CD14-positive monocyte (primary cell): ENCODE measurements at regions not wholly inside any gene's neighbourhood (a gene's known extent, or its start where the extent isn't known, plus 50 kb on each side); places are given as distances from the start of the nearest gene placed in this dataset.

Source experiments
- DNase-seq, 3 donors: peaks; one replicate each; pipeline ENCODE4 v3.0.0-alpha.2; 2011 to 2022
- H2AFZ ChIP-seq: 2 replicates; pipeline ENCODE4 v1.6.0; 2012; ENCODE audit warnings: mild to moderate bottlenecking, low read depth, low read length, inconsistent platforms; ENCODE audit not compliant: insufficient read depth, poor library complexity, severe bottlenecking
- H3K27ac ChIP-seq, 2 donors: 1 replicate in 1 of 2; 2 replicates in 1 of 2; pipeline ENCODE4 v1.5.1; 2012 to 2013; ENCODE audit warnings: low read length in 2 of 2, control low read depth in 1 of 2, inconsistent platforms in 1 of 2, low read depth in 1 of 2, mild to moderate bottlenecking in 1 of 2
- H3K27me3 ChIP-seq, 2 donors: one replicate each; pipeline versions ENCODE4 v1.6.0 to v1.6.1; 2011 to 2013; ENCODE audit warnings: low read length in 2 of 2; ENCODE audit not compliant: control insufficient read depth in 2 of 2, insufficient read depth in 2 of 2
- H3K36me3 ChIP-seq, 2 donors: replicated peaks in 1 of 2; 1 replicate in 1 of 2; 2 replicates in 1 of 2; pipeline versions ENCODE4 v1.5.1 to v1.6.1; 2012 to 2013; ENCODE audit warnings: low read length in 2 of 2, control low read depth in 1 of 2, inconsistent platforms in 1 of 2, mild to moderate bottlenecking in 1 of 2; ENCODE audit not compliant: insufficient read depth in 2 of 2, control insufficient read depth in 1 of 2
- H3K4me1 ChIP-seq, 2 donors: 1 replicate in 1 of 2; 2 replicates in 1 of 2; pipeline versions ENCODE4 v1.5.1 to v1.6.1; 2012 to 2013; ENCODE audit warnings: low read length in 2 of 2, control low read depth in 1 of 2, inconsistent platforms in 1 of 2, mild to moderate bottlenecking in 1 of 2, moderate library complexity in 1 of 2; ENCODE audit not compliant: insufficient read depth in 2 of 2, control insufficient read depth in 1 of 2
- H3K4me2 ChIP-seq: replicated peaks from 2 replicates; pipeline ENCODE3; 2012; ENCODE audit warnings: low read length, moderate library complexity, mild to moderate bottlenecking; ENCODE audit not compliant: poor library complexity, severe bottlenecking; ENCODE audit errors: extremely low read depth
- H3K4me3 ChIP-seq, 3 experiments: fragments of 200-600 bp in 1 of 3; sonication (generic) in 1 of 3; replicated peaks in 1 of 3; 1 replicate in 2 of 3; 2 replicates in 1 of 3; pipeline ENCODE4 v1.5.1; 2011 to 2013; ENCODE audit warnings: low read length in 3 of 3, mild to moderate bottlenecking in 3 of 3, control low read depth in 2 of 3, low read depth in 2 of 3, inconsistent platforms in 1 of 3, moderate library complexity in 1 of 3
- H3K79me2 ChIP-seq: 2 replicates; pipeline ENCODE4 v1.6.0; 2012; ENCODE audit warnings: mild to moderate bottlenecking, control low read depth, inconsistent platforms, low read length, moderate library complexity; ENCODE audit not compliant: insufficient read depth
- H3K9ac ChIP-seq: 2 replicates; pipeline ENCODE4 v1.6.0; 2017; ENCODE audit warnings: low read length, mild to moderate bottlenecking; ENCODE audit not compliant: insufficient read depth, poor library complexity, severe bottlenecking
- H3K9me3 ChIP-seq, 2 donors: replicated peaks in 1 of 2; 1 replicate in 1 of 2; 2 replicates in 1 of 2; pipeline versions ENCODE4 v1.5.1 to v1.6.1; 2012 to 2013; ENCODE audit warnings: low read length in 2 of 2, control low read depth in 1 of 2; ENCODE audit not compliant: control insufficient read depth in 1 of 2, insufficient read depth in 1 of 2
- H4K20me1 ChIP-seq: 2 replicates; pipeline ENCODE4 v1.6.0; 2012; ENCODE audit warnings: mild to moderate bottlenecking, low read length, control low read depth, moderate library complexity; ENCODE audit not compliant: insufficient read depth
- H3K27ac Mint-ChIP-seq, 7 donors: one replicate each; pipeline ENCODE4 v1.8.0; 2020; ENCODE audit warnings: mild to moderate bottlenecking in 7 of 7, mixed read lengths in 7 of 7, moderate library complexity in 6 of 7, inconsistent platforms in 2 of 7
- H3K27me3 Mint-ChIP-seq, 3 donors: one replicate each; pipeline ENCODE4 v1.8.0; 2021 to 2022; ENCODE audit warnings: low read depth in 3 of 3, mild to moderate bottlenecking in 3 of 3, mixed read lengths in 3 of 3, moderate library complexity in 3 of 3, inconsistent platforms in 1 of 3
- H3K36me3 Mint-ChIP-seq, 2 donors: one replicate each; pipeline ENCODE4 v1.8.0; 2020; ENCODE audit warnings: mixed read lengths in 2 of 2, inconsistent platforms in 1 of 2, mild to moderate bottlenecking in 1 of 2
- H3K4me1 Mint-ChIP-seq: one replicate; pipeline ENCODE4 v1.8.0; 2020; ENCODE audit warnings: mild to moderate bottlenecking, mixed read lengths
- H3K4me3 Mint-ChIP-seq, 2 donors: one replicate each; pipeline ENCODE4 v1.8.0; 2020; ENCODE audit warnings: mild to moderate bottlenecking in 2 of 2, mixed read lengths in 2 of 2, moderate library complexity in 1 of 2
- H3K9me3 Mint-ChIP-seq, 7 donors: one replicate each; pipeline ENCODE4 v1.8.0; 2020 to 2022; ENCODE audit warnings: mixed read lengths in 7 of 7, mild to moderate bottlenecking in 6 of 7, moderate library complexity in 6 of 7, inconsistent platforms in 2 of 7
- WGBS: methylation state at CpG from one replicate; pipeline ENCODE4 v1.1.5; 2013; ENCODE audit warnings: missing lambda C conversion rate; ENCODE audit not compliant: insufficient coverage; 5-methylcytosine and 5-hydroxymethylcytosine counted together
- intact Hi-C, 2 donors: fragments of 100-400 bp; cut with micrococcal nuclease; formaldehyde crosslinking; loops; one replicate each; pipeline versions ENCODE4 v1.15.0 to v1.15.1; 2023
- TF ChIP-seq, protein P1 (sequence below): fragments of 200-600 bp; IDR thresholded peaks from one replicate; pipeline ENCODE4 v1.8.0; 2022; ENCODE audit warnings: antibody characterized with exemption, mild to moderate bottlenecking

DNA sequence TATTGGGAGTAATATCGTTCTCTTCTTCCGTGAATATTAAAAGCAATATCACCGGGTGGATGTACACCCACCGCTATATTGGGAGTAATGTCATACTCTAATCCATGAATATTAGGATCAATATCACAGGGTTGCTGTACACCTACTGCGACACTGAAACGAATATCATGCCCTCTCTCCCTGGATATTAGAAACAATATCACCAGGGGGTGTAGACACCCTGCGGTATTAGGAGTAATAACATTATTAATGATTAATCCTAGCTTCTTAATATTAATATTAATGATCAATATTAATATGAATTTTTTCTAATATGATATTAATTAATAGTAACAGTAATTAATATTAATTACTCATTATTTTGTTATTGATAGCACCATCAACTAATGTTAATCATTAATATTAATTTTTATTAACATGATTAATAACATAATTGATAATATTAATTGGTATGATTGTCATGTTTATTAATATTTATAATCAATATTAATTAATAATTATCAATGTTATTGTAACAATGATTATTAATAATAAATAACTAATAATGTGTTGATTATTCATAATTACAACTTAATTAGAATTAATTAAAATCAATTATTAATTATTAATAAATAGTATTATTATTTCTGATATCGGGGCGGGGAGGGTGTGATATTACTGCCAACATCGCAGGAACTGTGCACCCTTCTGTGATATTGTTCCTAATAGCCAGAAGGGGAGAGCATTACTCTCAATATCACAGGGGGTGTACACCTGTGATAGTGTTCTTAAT lies 121.3 kb upstream of the C1GALT1 start:
- no peak for DNase-seq
- Histone ChIP-seq H3K9ac (no peak overlapping the region), H4K20me1 (no peaks in the 10 kb centered on the region), H2AFZ (no peak overlapping the region), H3K9me3 (peaks cover 7 to 18% of the 10 kb centered on the region in 2 donors), H3K4me3 (no peak overlapping the region), H3K36me3 (no peaks in the 10 kb centered on the region), H3K4me2 (no peak overlapping the region), H3K4me1 (no peaks in the 10 kb centered on the region), H3K27me3 (no peaks in the 10 kb centered on the region), H3K79me2 (no peaks in the 10 kb centered on the region), H3K27ac (no peak overlapping the region)
- H3K36me3 Mint-ChIP-seq: no peaks in the 10 kb centered on the region
- H3K27me3 Mint-ChIP-seq: peaks cover 0 to 3% (median 1%) of the 10 kb centered on the region in 3 donors
- H3K27ac Mint-ChIP-seq: no peak overlapping the region
- no peak overlapping the region for H3K4me3 Mint-ChIP-seq
- peaks cover 2 to 23% (median 11%) of the 10 kb centered on the region in 7 donors for H3K9me3 Mint-ChIP-seq
- no peaks in the 10 kb centered on the region for H3K4me1 Mint-ChIP-seq
- no CpG with 5 or more reads among the region's 10 CpGs for WGBS
- intact Hi-C loops: no loop called here
- TF ChIP-seq, protein P1, sequence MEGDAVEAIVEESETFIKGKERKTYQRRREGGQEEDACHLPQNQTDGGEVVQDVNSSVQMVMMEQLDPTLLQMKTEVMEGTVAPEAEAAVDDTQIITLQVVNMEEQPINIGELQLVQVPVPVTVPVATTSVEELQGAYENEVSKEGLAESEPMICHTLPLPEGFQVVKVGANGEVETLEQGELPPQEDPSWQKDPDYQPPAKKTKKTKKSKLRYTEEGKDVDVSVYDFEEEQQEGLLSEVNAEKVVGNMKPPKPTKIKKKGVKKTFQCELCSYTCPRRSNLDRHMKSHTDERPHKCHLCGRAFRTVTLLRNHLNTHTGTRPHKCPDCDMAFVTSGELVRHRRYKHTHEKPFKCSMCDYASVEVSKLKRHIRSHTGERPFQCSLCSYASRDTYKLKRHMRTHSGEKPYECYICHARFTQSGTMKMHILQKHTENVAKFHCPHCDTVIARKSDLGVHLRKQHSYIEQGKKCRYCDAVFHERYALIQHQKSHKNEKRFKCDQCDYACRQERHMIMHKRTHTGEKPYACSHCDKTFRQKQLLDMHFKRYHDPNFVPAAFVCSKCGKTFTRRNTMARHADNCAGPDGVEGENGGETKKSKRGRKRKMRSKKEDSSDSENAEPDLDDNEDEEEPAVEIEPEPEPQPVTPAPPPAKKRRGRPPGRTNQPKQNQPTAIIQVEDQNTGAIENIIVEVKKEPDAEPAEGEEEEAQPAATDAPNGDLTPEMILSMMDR: no peak

DNA sequence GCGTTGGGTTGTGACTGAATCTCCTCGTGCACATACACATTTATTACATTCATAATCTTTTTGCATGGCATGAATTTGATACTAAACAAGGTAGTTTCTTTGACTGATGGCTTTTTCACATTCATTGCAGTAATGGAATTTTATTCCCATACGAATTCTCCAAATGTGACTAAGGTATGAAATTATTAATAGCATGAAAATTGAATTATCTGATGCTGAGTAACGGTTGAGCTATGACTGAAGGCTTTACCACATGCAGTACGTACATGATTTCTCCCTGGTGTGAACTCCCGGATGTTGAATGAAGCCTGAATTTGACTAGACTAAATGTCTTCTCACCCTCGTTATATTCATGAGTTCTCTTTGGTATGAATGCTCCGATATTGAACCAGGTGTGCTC lies 104.4 kb upstream of the C1GALT1 start:
- Histone ChIP-seq H4K20me1 (no peaks in the 10 kb centered on the region), H3K36me3 (no peaks in the 10 kb centered on the region), H3K4me1 (no peaks in the 10 kb centered on the region), H3K4me3 (no peak overlapping the region), H3K27ac (no peak overlapping the region), H3K27me3 (no peaks in the 10 kb centered on the region), H3K79me2 (no peaks in the 10 kb centered on the region), H3K4me2 (no peak overlapping the region), H3K9me3 (peaks cover 0 to 6% of the 10 kb centered on the region in 2 donors), H3K9ac (no peak overlapping the region), H2AFZ (no peak overlapping the region)
- 86% methylated on average over 4 of the region's 8 CpGs for WGBS
- intact Hi-C loops: no loop called here
- Mint-ChIP-seq H3K27ac (no peak overlapping the region), H3K36me3 (no peaks in the 10 kb centered on the region), H3K27me3 (peaks cover 1 to 5% (median 2%) of the 10 kb centered on the region in 3 donors), H3K4me3 (no peak overlapping the region), H3K9me3 (peaks cover 0 to 6% (median 2%) of the 10 kb centered on the region in 7 donors), H3K4me1 (no peaks in the 10 kb centered on the region)
- DNase-seq: no peak
- TF ChIP-seq, protein P1: no peak
